GM12801 (cell line): ENCODE measurements at regions not wholly inside any gene's neighbourhood (a gene's known extent, or its start where the extent isn't known, plus 50 kb on each side); places are given as distances from the start of the nearest gene placed in this dataset.

Source experiments
- CTCF ChIP-seq: IDR thresholded peaks from one replicate; pipeline ENCODE4 v1.5.1; 2011; ENCODE audit warnings: control low read depth; ENCODE audit not compliant: insufficient read length; ENCODE audit errors: extremely low read depth

- no peak for TF ChIP-seq CTCF
These were observed 483.7 kb downstream of the TSHZ3 start for GRCh38 chr19:30865511-30865910.

GRCh38 chr19:30864391-30865215 lies 484.6 kb downstream of the TSHZ3 start:
- TF ChIP-seq CTCF = no peak

GRCh38 chr19:30862876-30863275 lies 486.4 kb downstream of the TSHZ3 start:
- TF ChIP-seq CTCF = no peak

- TF ChIP-seq CTCF = no peak
These were observed 487.3 kb downstream of the TSHZ3 start for GRCh38 chr19:30861919-30862318.

- no peak for TF ChIP-seq CTCF
These were observed 485.8 kb downstream of the ZNF536 start for GRCh38 chr19:30857966-30858490.

GRCh38 chr19:30857388-30857787 lies 485.2 kb downstream of the ZNF536 start:
- no peak for TF ChIP-seq CTCF

GRCh38 chr19:30856786-30857185 lies 484.6 kb downstream of the ZNF536 start:
- TF ChIP-seq CTCF = no peak
